Mesendoderm (in vitro differentiated cells): ENCODE measurements at regions not wholly inside any gene's neighbourhood (a gene's known extent, or its start where the extent isn't known, plus 50 kb on each side); places are given as distances from the start of the nearest gene placed in this dataset.
"Not testable (repeated sequence)": the region's sequence is repeated elsewhere in the genome, so short reads cannot be mapped to it uniquely, and the experiment has no call there.

Source experiments
- DNase-seq: peaks from one replicate; pipeline ENCODE4 v3.0.0; 2013
- H2AK5ac ChIP-seq: 2 replicates; pipeline ENCODE4 v1.6.1; 2013; ENCODE audit warnings: low read length, inconsistent platforms
- H2BK120ac ChIP-seq: 2 replicates; pipeline ENCODE4 v1.6.1; 2013; ENCODE audit warnings: low read depth, mild to moderate bottlenecking, low read length, moderate library complexity, mixed read lengths
- H2BK15ac ChIP-seq: replicated peaks from 2 replicates; pipeline ENCODE4 v1.6.1; 2013; ENCODE audit warnings: low read depth, mild to moderate bottlenecking, moderate library complexity
- H2BK5ac ChIP-seq: 2 replicates; pipeline ENCODE4 v1.6.1; 2013; ENCODE audit warnings: low read length, inconsistent platforms
- H3K18ac ChIP-seq: 2 replicates; pipeline ENCODE4 v1.6.1; 2013; ENCODE audit warnings: mild to moderate bottlenecking, low read length, mixed read lengths
- H3K23ac ChIP-seq: one replicate; pipeline ENCODE4 v1.6.1; 2013; ENCODE audit warnings: low read length
- H3K27ac ChIP-seq: 2 replicates; pipeline ENCODE4 v1.5.1; 2013; ENCODE audit warnings: low read depth, mild to moderate bottlenecking, inconsistent platforms, low read length, moderate library complexity
- H3K27me3 ChIP-seq: 2 replicates; pipeline ENCODE4 v1.6.1; 2013; ENCODE audit warnings: low read length, control low read depth, mild to moderate bottlenecking, inconsistent platforms; ENCODE audit not compliant: insufficient read depth, poor library complexity
- H3K36me3 ChIP-seq: 2 replicates; pipeline ENCODE4 v1.6.1; 2013; ENCODE audit warnings: low read length, inconsistent platforms; ENCODE audit not compliant: control insufficient read depth, insufficient read depth
- H3K4ac ChIP-seq: one replicate; pipeline ENCODE4 v1.6.1; 2013; ENCODE audit warnings: low read depth, mild to moderate bottlenecking, low read length, moderate library complexity
- H3K4me1 ChIP-seq: 2 replicates; pipeline ENCODE4 v1.6.1; 2013; ENCODE audit warnings: low read depth, low read length, inconsistent platforms; ENCODE audit not compliant: control insufficient read depth
- H3K4me2 ChIP-seq: 2 replicates; pipeline ENCODE4 v1.6.1; 2013; ENCODE audit warnings: low read length
- H3K4me3 ChIP-seq: 2 replicates; pipeline ENCODE4 v1.5.1; 2013; ENCODE audit warnings: mild to moderate bottlenecking, low read length
- H3K56ac ChIP-seq: one replicate; pipeline ENCODE4 v1.6.1; 2013; ENCODE audit warnings: low read length
- H3K79me1 ChIP-seq: 2 replicates; pipeline ENCODE4 v1.6.1; 2013; ENCODE audit warnings: low read length, inconsistent platforms
- H3K79me2 ChIP-seq: 2 replicates; pipeline ENCODE4 v1.6.1; 2013; ENCODE audit warnings: mild to moderate bottlenecking, low read length; ENCODE audit not compliant: control insufficient read depth, insufficient read depth
- H3K9ac ChIP-seq: 2 replicates; pipeline ENCODE4 v1.6.1; 2013; ENCODE audit warnings: low read length, inconsistent platforms
- H4K5ac ChIP-seq: one replicate; pipeline ENCODE4 v1.6.1; 2013; ENCODE audit warnings: low read length
- H4K8ac ChIP-seq: one replicate; pipeline ENCODE4 v1.6.1; 2013; ENCODE audit warnings: low read depth, mild to moderate bottlenecking, control low read depth, low read length, moderate library complexity
- WGBS: extraction: QIAGEN DNeasy Blood & Tissue Kit; methylation state at CpG from one replicate; pipeline ENCODE4 v1.1.7; 2013; ENCODE audit warnings: low lambda C conversion rate, missing lambda C conversion rate; ENCODE audit not compliant: insufficient coverage; ENCODE audit errors: extremely low coverage; 5-methylcytosine and 5-hydroxymethylcytosine counted together

GRCh38 chr6:164640956-164641355 lies 668.4 kb downstream of the C6orf118 start:
- no peak overlapping the region for H3K4me2 ChIP-seq
- no peak overlapping the region for H4K8ac ChIP-seq
- peak overlapping the region; percentile 66 for H3K27ac ChIP-seq

DNA sequence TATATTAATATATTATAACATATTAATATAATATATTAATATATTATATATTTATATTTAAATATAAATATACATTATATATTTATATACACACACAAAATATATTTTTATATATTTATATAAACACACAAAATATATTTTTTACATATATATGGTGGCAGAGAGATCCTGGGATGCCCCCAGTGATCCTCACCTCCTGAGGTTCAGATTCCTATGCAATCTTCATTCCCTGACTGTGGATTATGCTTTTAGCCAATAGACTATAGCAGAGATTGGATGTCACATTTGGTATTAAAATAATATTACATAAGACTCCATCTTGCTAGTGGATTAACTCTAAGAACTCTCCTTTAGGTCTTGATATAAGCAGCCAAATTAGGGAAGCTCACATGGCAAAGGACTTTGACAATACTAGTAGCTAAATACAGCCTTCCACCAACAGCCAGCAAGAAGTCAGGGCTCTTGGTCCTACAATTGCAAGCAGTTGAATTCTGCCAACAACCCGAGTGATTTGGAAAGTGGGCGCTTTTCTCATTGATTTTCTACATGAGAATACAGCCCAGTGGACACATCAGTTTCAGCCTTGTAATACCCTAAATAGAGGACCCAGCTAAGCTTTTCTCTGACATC lies 681.0 kb downstream of the C6orf118 start:
- H3K4me3 ChIP-seq, result no peak overlapping the region
- no peak overlapping the region for H2BK120ac ChIP-seq
- no peaks in the 10 kb centered on the region for H3K79me1 ChIP-seq
- no peaks in the 10 kb centered on the region for H3K4me1 ChIP-seq
- H3K27me3 ChIP-seq, result no peaks in the 10 kb centered on the region
- no peak overlapping the region for H3K27ac ChIP-seq
- no peak overlapping the region for H4K5ac ChIP-seq
- H3K36me3 ChIP-seq, result no peaks in the 10 kb centered on the region
- no peak overlapping the region for H3K23ac ChIP-seq
- H3K79me2 ChIP-seq, result no peaks in the 10 kb centered on the region
- H4K8ac ChIP-seq, result no peak overlapping the region
- H3K4ac ChIP-seq, result no peak overlapping the region
- H3K4me2 ChIP-seq, result no peak overlapping the region
- DNase-seq, result no peak
- no CpG with 5 or more reads among the region's 2 CpGs for WGBS
- no peak overlapping the region for H2AK5ac ChIP-seq
- no peak overlapping the region for H3K56ac ChIP-seq
- peak overlapping the region; percentile 36 for H2BK15ac ChIP-seq
- peak overlapping the region; percentile 39 for H3K18ac ChIP-seq
- H2BK5ac ChIP-seq, result no peak overlapping the region
- no peak overlapping the region for H3K9ac ChIP-seq

More at GRCh38 chr6:164640956-164641355, 668.4 kb downstream of the C6orf118 start:
- Histone ChIP-seq H2BK120ac (no peak overlapping the region), H3K9ac (no peak overlapping the region), H3K27me3 (no peaks in the 10 kb centered on the region), H3K4me3 (no peak overlapping the region), H3K79me2 (no peaks in the 10 kb centered on the region), H3K4me1 (peaks cover 2% of the 10 kb centered on the region), H2BK5ac (no peak overlapping the region), H3K18ac (no peak overlapping the region), H3K23ac (no peak overlapping the region), H2AK5ac (no peak overlapping the region), H3K79me1 (no peaks in the 10 kb centered on the region), H2BK15ac (no peak overlapping the region), H3K4ac (no peak overlapping the region), H3K36me3 (no peaks in the 10 kb centered on the region), H3K56ac (no peak overlapping the region), H4K5ac (no peak overlapping the region)
- WGBS, result no CpG with 5 or more reads among the region's 4 CpGs
- DNase-seq, result peak; percentile 54

DNA sequence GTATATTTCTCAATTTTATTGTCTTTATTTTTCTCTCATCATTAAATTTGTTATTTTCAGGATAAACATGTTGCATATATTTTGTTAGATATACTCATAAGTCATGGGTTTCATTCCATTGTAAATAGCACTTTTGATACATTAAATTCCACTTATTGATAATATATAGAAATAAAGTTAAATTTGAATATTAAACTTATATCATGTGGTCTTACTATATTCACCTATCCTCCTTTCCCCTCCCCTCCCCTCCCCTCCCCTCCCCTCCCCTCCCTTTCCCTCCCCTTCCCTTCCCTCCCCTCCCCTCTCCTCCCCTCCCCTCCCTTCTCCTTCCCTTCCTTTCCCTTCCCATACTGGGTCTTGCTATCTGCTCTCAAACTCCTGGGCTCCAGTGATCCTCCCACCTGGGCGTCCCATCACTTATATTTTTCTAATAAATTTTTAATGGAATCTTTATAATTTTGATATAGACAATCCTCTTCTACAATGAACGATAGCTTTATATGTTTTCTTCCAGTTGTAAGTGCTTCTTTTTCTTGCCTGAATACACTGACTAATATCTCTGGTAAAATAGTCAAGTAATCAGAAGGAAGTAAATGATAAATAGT lies 692.4 kb downstream of the C6orf118 start:
- H2BK5ac ChIP-seq, result no peak overlapping the region
- no peaks in the 10 kb centered on the region for H3K27me3 ChIP-seq
- no peak overlapping the region for H2BK15ac ChIP-seq
- H3K79me1 ChIP-seq, result no peaks in the 10 kb centered on the region
- DNase-seq, result no peak
- H3K27ac ChIP-seq, result no peak overlapping the region
- H3K4me2 ChIP-seq, result no peak overlapping the region
- H3K9ac ChIP-seq, result no peak overlapping the region
- H3K79me2 ChIP-seq, result no peaks in the 10 kb centered on the region
- no peak overlapping the region for H3K56ac ChIP-seq
- no peak overlapping the region for H2BK120ac ChIP-seq
- H3K23ac ChIP-seq, result no peak overlapping the region
- no CpG with 5 or more reads among the region's 2 CpGs for WGBS
- no peak overlapping the region for H3K4ac ChIP-seq
- no peak overlapping the region for H2AK5ac ChIP-seq
- H4K8ac ChIP-seq, result no peak overlapping the region
- H3K36me3 ChIP-seq, result no peaks in the 10 kb centered on the region
- H3K4me1 ChIP-seq, result no peaks in the 10 kb centered on the region
- H3K4me3 ChIP-seq, result no peak overlapping the region
- H4K5ac ChIP-seq, result no peak overlapping the region
- H3K18ac ChIP-seq, result no peak overlapping the region

DNA sequence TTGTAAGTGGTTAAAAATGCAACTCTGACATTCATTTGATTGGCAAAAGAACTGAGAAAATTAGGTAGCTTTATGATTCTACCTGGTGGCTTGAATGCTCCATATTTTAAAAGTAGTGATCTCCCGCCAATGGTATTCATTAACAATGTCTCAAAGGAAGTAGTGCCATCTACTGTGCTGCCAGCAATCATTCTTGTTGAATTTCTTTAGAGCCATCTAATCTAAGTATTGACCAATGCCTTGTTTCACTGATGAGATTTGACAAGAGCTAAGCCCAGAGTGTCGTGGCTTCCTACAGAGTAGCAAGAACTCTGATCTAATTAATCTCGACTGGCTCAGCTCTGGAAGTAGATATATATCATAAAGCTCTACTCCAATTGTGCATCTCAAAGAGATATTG lies 696.7 kb downstream of the C6orf118 start:
- no peak overlapping the region for H4K5ac ChIP-seq
- H3K4ac ChIP-seq, result no peak overlapping the region
- no CpG with 5 or more reads among the region's 3 CpGs for WGBS
- H3K4me3 ChIP-seq, result no peak overlapping the region
- H2BK120ac ChIP-seq, result no peak overlapping the region
- H2BK15ac ChIP-seq, result no peak overlapping the region
- no peak overlapping the region for H2AK5ac ChIP-seq
- H3K4me1 ChIP-seq, result no peaks in the 10 kb centered on the region
- H3K79me1 ChIP-seq, result no peaks in the 10 kb centered on the region
- no peak overlapping the region for H2BK5ac ChIP-seq
- no peak overlapping the region for H3K23ac ChIP-seq
- H3K27me3 ChIP-seq, result no peaks in the 10 kb centered on the region
- H3K79me2 ChIP-seq, result no peaks in the 10 kb centered on the region
- no peak overlapping the region for H3K56ac ChIP-seq
- no peak overlapping the region for H3K4me2 ChIP-seq
- H3K36me3 ChIP-seq, result no peaks in the 10 kb centered on the region
- no peak overlapping the region for H4K8ac ChIP-seq
- no peak overlapping the region for H3K9ac ChIP-seq
- no peak overlapping the region for H3K18ac ChIP-seq
- DNase-seq, result peak; percentile 62
- no peak overlapping the region for H3K27ac ChIP-seq

DNA sequence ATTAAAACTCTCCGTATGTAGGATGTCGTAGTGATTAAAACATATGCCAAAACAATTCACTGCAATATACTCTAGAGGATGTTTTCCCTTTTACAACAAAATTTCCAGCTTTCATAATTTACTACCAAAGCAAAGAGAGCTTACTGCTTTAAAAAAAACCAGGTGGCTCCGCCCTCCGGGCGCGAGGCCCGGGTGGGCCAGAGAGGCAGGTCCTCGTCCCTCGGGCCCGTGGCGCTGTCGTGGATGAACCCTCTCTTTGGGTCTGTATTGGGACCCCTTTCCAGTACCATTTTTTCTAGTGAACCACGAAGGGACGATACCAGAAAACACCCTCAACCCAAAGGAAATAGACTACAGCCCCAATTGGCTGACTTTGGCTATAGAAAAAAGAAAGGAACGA lies 698.5 kb downstream of the C6orf118 start:
- not testable (repeated sequence) for H4K8ac ChIP-seq, H3K4ac ChIP-seq, DNase-seq, H3K27me3 ChIP-seq, H3K23ac ChIP-seq, H3K9ac ChIP-seq, H2BK120ac ChIP-seq, H3K27ac ChIP-seq, H3K36me3 ChIP-seq, H2AK5ac ChIP-seq, H3K4me3 ChIP-seq, H3K79me2 ChIP-seq, H3K79me1 ChIP-seq, H3K18ac ChIP-seq, H3K4me2 ChIP-seq, H2BK15ac ChIP-seq, H3K56ac ChIP-seq, H3K4me1 ChIP-seq, H2BK5ac ChIP-seq, H4K5ac ChIP-seq
- WGBS, result no CpG with 5 or more reads among the region's 15 CpGs

- H3K4ac ChIP-seq, H3K4me1 ChIP-seq, H2BK15ac ChIP-seq, H3K36me3 ChIP-seq, H3K27me3 ChIP-seq, H3K27ac ChIP-seq, H3K4me3 ChIP-seq, H3K9ac ChIP-seq, H3K56ac ChIP-seq, H3K79me1 ChIP-seq, H3K4me2 ChIP-seq, H2BK5ac ChIP-seq, DNase-seq, H3K23ac ChIP-seq, H4K5ac ChIP-seq, H4K8ac ChIP-seq, H2BK120ac ChIP-seq, H2AK5ac ChIP-seq, H3K18ac ChIP-seq, H3K79me2 ChIP-seq: not testable (repeated sequence)
- no CpG with 5 or more reads among the region's 15 CpGs for WGBS
Observed at GRCh38 chr6:164602415-164602814, 707.0 kb downstream of the C6orf118 start.
